ENCODE measurements at regions not wholly inside any gene's neighbourhood (a gene's known extent, or its start where the extent isn't known, plus 50 kb on each side); places are given as distances from the start of the nearest gene placed in this dataset.

GRCh38 chr1:216785221-216785620, 62.0 kb upstream of the ESRRG start:
- TF ChIP-seq CEBPB (IDR thresholded peaks at IDR 0.05; ENCODE audit: borderline replicate concordance in 1 of 2, low read depth in 2 of 2, low read length in 2 of 2) (no peak), CTCF (IDR thresholded peaks at IDR 0.05 in 2 of 3, conservative IDR thresholded peaks at IDR 0.05 in 1 of 3; ENCODE audit: control insufficient read depth in 2 of 3, extremely low read depth in 1 of 3, insufficient read depth in 1 of 3, low read depth in 3 of 3, low read length in 3 of 3) (no peak), CREB1 (IDR thresholded peaks at IDR 0.05; ENCODE audit: low read depth) (no peak), TCF7 (IDR thresholded peaks at IDR 0.05; ENCODE audit: borderline replicate concordance) (no peak), RCOR1 (conservative IDR thresholded peaks at IDR 0.05; ENCODE audit: low read depth, low read length) (no peak), HCFC1 (IDR thresholded peaks at IDR 0.05; ENCODE audit: low read length) (no peak), ZZZ3 (IDR thresholded peaks at IDR 0.05; ENCODE audit: control insufficient read depth, insufficient read length, low read depth) (no peak), BHLHE40 (IDR thresholded peaks at IDR 0.05; ENCODE audit: borderline replicate concordance in 1 of 2, low read depth in 2 of 2, low read length in 1 of 2) (no peak), USF1 (IDR thresholded peaks at IDR 0.05; ENCODE audit: borderline replicate concordance, extremely low read length, insufficient read depth, low read depth, low read length) (no peak)

Data from GM12878 (cell line).